H9 (cell line): ENCODE measurements at regions not wholly inside any gene's neighbourhood (a gene's known extent, or its start where the extent isn't known, plus 50 kb on each side); places are given as distances from the start of the nearest gene placed in this dataset.

Experiments
- DNase-seq: peaks from one replicate; pipeline ENCODE4 v3.0.0-alpha.2; 2017
- H2AFZ ChIP-seq: one replicate; pipeline ENCODE4 v1.6.1; 2013; ENCODE audit warnings: mild to moderate bottlenecking, low read length, control low read depth, moderate library complexity
- H2AK5ac ChIP-seq: 2 replicates; pipeline ENCODE4 v1.6.1; 2013; ENCODE audit warnings: low read length, control low read depth, mixed read lengths; ENCODE audit not compliant: insufficient read length
- H2BK120ac ChIP-seq: one replicate; pipeline ENCODE4 v1.6.1; 2013; ENCODE audit warnings: low read depth, mild to moderate bottlenecking, low read length, control low read depth, inconsistent platforms; ENCODE audit not compliant: poor library complexity, severe bottlenecking
- H2BK12ac ChIP-seq: 2 replicates; pipeline ENCODE4 v1.6.1; 2013; ENCODE audit warnings: low read length, control low read depth, mixed read lengths, low read depth; ENCODE audit not compliant: insufficient read length
- H2BK15ac ChIP-seq: 2 replicates; pipeline ENCODE4 v1.6.1; 2013; ENCODE audit warnings: low read depth, low read length, control low read depth
- H2BK20ac ChIP-seq: one replicate; pipeline ENCODE4 v1.6.1; 2013; ENCODE audit warnings: low read depth, mild to moderate bottlenecking, low read length, control low read depth, inconsistent platforms; ENCODE audit not compliant: poor library complexity, severe bottlenecking
- H2BK5ac ChIP-seq: 2 replicates; pipeline ENCODE4 v1.6.1; 2013; ENCODE audit warnings: low read length, control low read depth, mixed read lengths; ENCODE audit not compliant: insufficient read length
- H3K14ac ChIP-seq: 2 replicates; pipeline ENCODE4 v1.6.1; 2013; ENCODE audit warnings: low read length, control low read depth; ENCODE audit not compliant: insufficient read depth
- H3K18ac ChIP-seq: 2 replicates; pipeline ENCODE4 v1.6.1; 2013; ENCODE audit warnings: low read depth, mild to moderate bottlenecking, mixed read lengths, low read length, control low read depth; ENCODE audit not compliant: insufficient read length
- H3K23ac ChIP-seq: 2 replicates; pipeline ENCODE4 v1.6.1; 2013; ENCODE audit warnings: low read length, control low read depth, mixed read lengths, low read depth; ENCODE audit not compliant: insufficient read length
- H3K23me2 ChIP-seq: 2 replicates; pipeline ENCODE4 v1.6.1; 2013; ENCODE audit warnings: low read depth, mild to moderate bottlenecking, mixed read lengths, low read length, control low read depth; ENCODE audit not compliant: insufficient read length, poor library complexity, severe bottlenecking
- H3K27ac ChIP-seq: 2 replicates; pipeline ENCODE4 v1.5.1; 2013; ENCODE audit warnings: low read length, control low read depth, mixed read lengths, low read depth; ENCODE audit not compliant: insufficient read length
- H3K27me3 ChIP-seq: 2 replicates; pipeline ENCODE4 v1.6.1; 2013; ENCODE audit warnings: low read length, control low read depth, inconsistent platforms; ENCODE audit not compliant: insufficient read depth
- H3K4ac ChIP-seq: 2 replicates; pipeline ENCODE4 v1.6.1; 2013; ENCODE audit warnings: low read depth, mild to moderate bottlenecking, control low read depth, inconsistent platforms, low read length, moderate library complexity
- H3K4me1 ChIP-seq: 2 replicates; pipeline ENCODE4 v1.6.1; 2013; ENCODE audit warnings: low read length, control low read depth, inconsistent platforms; ENCODE audit not compliant: insufficient read depth
- H3K4me2 ChIP-seq: 2 replicates; pipeline ENCODE4 v1.6.1; 2013; ENCODE audit warnings: low read length, control low read depth, mixed read lengths; ENCODE audit not compliant: insufficient read length, insufficient read depth
- H3K56ac ChIP-seq: 2 replicates; pipeline ENCODE4 v1.6.1; 2013; ENCODE audit warnings: low read depth, mild to moderate bottlenecking, mixed read lengths, low read length, control low read depth; ENCODE audit not compliant: insufficient read length
- H3K79me1 ChIP-seq: 2 replicates; pipeline ENCODE4 v1.6.1; 2013; ENCODE audit warnings: low read depth, mild to moderate bottlenecking, moderate library complexity, low read length, control low read depth, inconsistent platforms; ENCODE audit not compliant: insufficient read depth, poor library complexity, severe bottlenecking
- H3K79me2 ChIP-seq: 2 replicates; pipeline ENCODE4 v1.6.1; 2013; ENCODE audit warnings: low read length, control low read depth, inconsistent platforms; ENCODE audit not compliant: insufficient read depth
- H3K9ac ChIP-seq: 2 replicates; pipeline ENCODE4 v1.6.1; 2013; ENCODE audit warnings: low read length, control low read depth, mixed read lengths; ENCODE audit not compliant: insufficient read length; ENCODE audit errors: extremely low read depth
- H3K9me3 ChIP-seq: one replicate; pipeline ENCODE4 v1.6.1; 2013; ENCODE audit warnings: low read depth, low read length, inconsistent platforms; ENCODE audit not compliant: control insufficient read depth
- H3T11ph ChIP-seq: one replicate; pipeline ENCODE4 v1.6.1; 2013; ENCODE audit warnings: mild to moderate bottlenecking, low read length, control low read depth, inconsistent platforms
- H4K20me1 ChIP-seq: one replicate; pipeline ENCODE4 v1.6.1; 2013; ENCODE audit not compliant: control insufficient read depth, insufficient read length, insufficient read depth
- H4K5ac ChIP-seq: 2 replicates; pipeline ENCODE4 v1.6.1; 2013; ENCODE audit warnings: low read depth, mild to moderate bottlenecking, mixed read lengths, low read length, control low read depth; ENCODE audit not compliant: insufficient read length
- H4K8ac ChIP-seq: replicated peaks from 2 replicates; pipeline ENCODE4 v1.6.1; 2013; ENCODE audit warnings: low read length, control low read depth, mixed read lengths, low read depth; ENCODE audit not compliant: insufficient read length
- H4K91ac ChIP-seq: 2 replicates; pipeline ENCODE4 v1.6.1; 2013; ENCODE audit warnings: low read depth, mild to moderate bottlenecking, moderate library complexity, mixed read lengths, low read length, control low read depth; ENCODE audit not compliant: insufficient read length
- H3K27ac Mint-ChIP-seq, 3 experiments: 2 replicates in 2 of 3; 3 replicates in 1 of 3; pipeline ENCODE4 v1.8.0; 2020 to 2021; ENCODE audit warnings: mixed read lengths in 3 of 3, mild to moderate bottlenecking in 1 of 3, moderate library complexity in 1 of 3
- H3K27me3 Mint-ChIP-seq: 2 replicates; pipeline ENCODE4 v1.8.0; 2021; ENCODE audit warnings: low read depth, mild to moderate bottlenecking, moderate library complexity, mixed read lengths
- H3K36me3 Mint-ChIP-seq, 3 experiments: 2 replicates in 2 of 3; 3 replicates in 1 of 3; pipeline ENCODE4 v1.8.0; 2020 to 2021; ENCODE audit warnings: low read depth in 3 of 3, mixed read lengths in 3 of 3; ENCODE audit not compliant: insufficient read depth in 1 of 3
- H3K4me1 Mint-ChIP-seq, 2 experiments: 2 replicates each; pipeline ENCODE4 v1.8.0; 2020; ENCODE audit warnings: mixed read lengths in 2 of 2
- H3K4me3 Mint-ChIP-seq, 2 experiments: 2 replicates in 1 of 2; 3 replicates in 1 of 2; pipeline ENCODE4 v1.8.0; 2020 to 2021; ENCODE audit warnings: mild to moderate bottlenecking in 2 of 2, mixed read lengths in 2 of 2, moderate library complexity in 1 of 2
- H3K9me3 Mint-ChIP-seq, 2 experiments: 2 replicates in 1 of 2; 3 replicates in 1 of 2; pipeline ENCODE4 v1.8.0; 2020; ENCODE audit warnings: mild to moderate bottlenecking in 2 of 2, mixed read lengths in 2 of 2, moderate library complexity in 1 of 2
- WGBS: extraction: QIAGEN DNeasy Blood & Tissue Kit; methylation state at CpG from one replicate; pipeline ENCODE4 v1.1.7; 2013; ENCODE audit warnings: missing lambda C conversion rate, low lambda C conversion rate, mixed read lengths; ENCODE audit not compliant: insufficient read length; ENCODE audit errors: extremely low coverage; 5-methylcytosine and 5-hydroxymethylcytosine counted together
- TF ChIP-seq, protein P1 (sequence below): fragments of 200-600 bp; sonication (generic); conservative IDR thresholded peaks from 3 replicates; pipeline ENCODE4 v1.8.0; 2021; ENCODE audit warnings: antibody characterized with exemption, mild to moderate bottlenecking

DNA sequence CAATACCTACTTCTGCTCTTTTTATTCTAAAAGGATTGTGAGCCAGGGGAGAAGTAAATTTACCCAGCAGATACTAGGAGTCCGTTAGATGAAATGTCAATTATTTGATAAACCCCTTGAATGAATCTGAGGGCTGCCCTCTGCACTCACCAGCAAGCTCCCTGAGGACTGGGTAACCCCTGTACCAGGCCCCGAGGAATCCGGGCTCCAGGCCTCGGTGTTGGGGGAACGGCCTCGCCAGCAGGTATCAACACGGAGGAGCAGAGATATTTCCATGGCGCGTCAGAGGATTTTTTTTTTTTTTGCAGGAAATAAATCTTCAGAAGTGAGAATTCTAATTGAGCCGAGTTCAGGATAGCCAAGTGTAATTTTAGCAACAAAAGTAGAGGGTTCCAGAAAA lies 1408.8 kb downstream of the BRD1 start:
- Histone ChIP-seq H4K20me1 (no peaks in the 10 kb centered on the region), H3T11ph (no peak overlapping the region), H3K79me2 (no peaks in the 10 kb centered on the region), H3K9me3 (no peaks in the 10 kb centered on the region), H2BK5ac (no peak overlapping the region), H3K79me1 (no peaks in the 10 kb centered on the region), H3K9ac (no peak overlapping the region), H2BK12ac (no peak overlapping the region), H3K27me3 (no peaks in the 10 kb centered on the region), H2AK5ac (no peak overlapping the region), H2BK15ac (no peak overlapping the region), H4K91ac (no peak overlapping the region), H3K23ac (no peak overlapping the region), H4K5ac (no peak overlapping the region), H2AFZ (no peak overlapping the region), H3K56ac (no peak overlapping the region), H3K18ac (no peak overlapping the region), H3K27ac (no peak overlapping the region), H4K8ac (no peak overlapping the region), H3K4me1 (peaks cover 3% of the 10 kb centered on the region; the same call in 1 of the 2 replicates), H3K4me2 (no peak overlapping the region), H2BK20ac (no peak overlapping the region), H3K23me2 (no peaks in the 10 kb centered on the region), H2BK120ac (no peak overlapping the region), H3K4ac (no peak overlapping the region), H3K14ac (no peak overlapping the region)
- Mint-ChIP-seq H3K9me3 (no peaks in the 10 kb centered on the region; a peak in 1 of 5 replicates), H3K27me3 (no peaks in the 10 kb centered on the region; the same call in 1 of the 2 replicates), H3K27ac (no peak overlapping the region), H3K4me1 (peaks cover 11 to 13% of the 10 kb centered on the region in 2 experiments), H3K4me3 (no peak overlapping the region), H3K36me3 (no peaks in the 10 kb centered on the region)
- TF ChIP-seq, protein P1, sequence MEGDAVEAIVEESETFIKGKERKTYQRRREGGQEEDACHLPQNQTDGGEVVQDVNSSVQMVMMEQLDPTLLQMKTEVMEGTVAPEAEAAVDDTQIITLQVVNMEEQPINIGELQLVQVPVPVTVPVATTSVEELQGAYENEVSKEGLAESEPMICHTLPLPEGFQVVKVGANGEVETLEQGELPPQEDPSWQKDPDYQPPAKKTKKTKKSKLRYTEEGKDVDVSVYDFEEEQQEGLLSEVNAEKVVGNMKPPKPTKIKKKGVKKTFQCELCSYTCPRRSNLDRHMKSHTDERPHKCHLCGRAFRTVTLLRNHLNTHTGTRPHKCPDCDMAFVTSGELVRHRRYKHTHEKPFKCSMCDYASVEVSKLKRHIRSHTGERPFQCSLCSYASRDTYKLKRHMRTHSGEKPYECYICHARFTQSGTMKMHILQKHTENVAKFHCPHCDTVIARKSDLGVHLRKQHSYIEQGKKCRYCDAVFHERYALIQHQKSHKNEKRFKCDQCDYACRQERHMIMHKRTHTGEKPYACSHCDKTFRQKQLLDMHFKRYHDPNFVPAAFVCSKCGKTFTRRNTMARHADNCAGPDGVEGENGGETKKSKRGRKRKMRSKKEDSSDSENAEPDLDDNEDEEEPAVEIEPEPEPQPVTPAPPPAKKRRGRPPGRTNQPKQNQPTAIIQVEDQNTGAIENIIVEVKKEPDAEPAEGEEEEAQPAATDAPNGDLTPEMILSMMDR, result no peak
- DNase-seq, result no peak
- no CpG with 5 or more reads among the region's 10 CpGs for WGBS
